ENCODE measurements at regions not wholly inside any gene's neighbourhood (a gene's known extent, or its start where the extent isn't known, plus 50 kb on each side); places are given as distances from the start of the nearest gene placed in this dataset.
A peak's percentile ranks its signal among the peaks of the same experiment; 100 is the strongest.

DNA sequence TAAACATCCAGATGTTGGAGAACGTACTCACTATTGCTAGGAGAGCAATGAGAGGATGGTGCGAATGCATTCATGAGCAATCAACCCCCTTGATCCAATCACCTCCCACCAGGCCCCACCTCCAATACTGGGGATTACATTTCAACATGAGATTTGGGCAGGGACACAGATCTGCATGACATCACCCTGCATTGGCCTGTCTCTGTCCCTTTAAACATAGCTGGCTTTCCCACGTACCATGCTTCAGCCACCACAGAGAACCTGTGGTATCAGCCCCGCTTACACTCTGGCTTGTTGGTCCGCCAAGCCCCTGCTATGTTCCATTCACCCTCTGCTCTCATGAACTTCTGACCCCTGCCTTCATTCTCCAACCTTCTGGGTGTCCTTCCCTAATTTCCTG lies 157.5 kb upstream of the E2F8 start:
- no peak for TF ChIP-seq CTCF (IDR thresholded peaks at IDR 0.05; ENCODE audit: low read depth, low read length, missing control alignments)
- no peak overlapping the region for H3K4me3 ChIP-seq (ENCODE audit: low read depth, low read length)
- DNase-seq (ENCODE audit: low read depth) = no peak

DNA sequence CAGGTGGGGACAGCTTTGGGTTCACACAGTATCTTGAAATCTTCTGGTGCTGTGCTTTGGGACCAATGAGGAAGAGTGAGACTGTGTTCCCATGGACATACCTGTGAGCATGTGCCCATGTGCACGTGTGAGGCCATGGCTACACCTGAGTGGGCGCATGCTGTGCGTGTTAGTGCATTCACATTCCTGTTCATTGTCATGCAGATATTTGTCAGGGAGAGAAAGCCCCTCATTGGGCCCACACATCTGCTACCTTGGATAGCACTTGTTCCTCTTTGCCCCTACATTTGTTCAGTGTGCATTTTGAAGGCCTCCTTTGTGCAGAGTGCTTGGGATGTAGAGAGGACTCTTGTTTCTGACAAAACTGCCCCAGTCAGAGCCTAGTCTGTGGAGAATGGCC lies 154.3 kb upstream of the E2F8 start:
- no peak overlapping the region for H3K4me3 ChIP-seq (ENCODE audit: low read depth, low read length)
- TF ChIP-seq CTCF (IDR thresholded peaks at IDR 0.05; ENCODE audit: low read depth, low read length, missing control alignments) = no peak
- no peak for DNase-seq (ENCODE audit: low read depth)

DNA sequence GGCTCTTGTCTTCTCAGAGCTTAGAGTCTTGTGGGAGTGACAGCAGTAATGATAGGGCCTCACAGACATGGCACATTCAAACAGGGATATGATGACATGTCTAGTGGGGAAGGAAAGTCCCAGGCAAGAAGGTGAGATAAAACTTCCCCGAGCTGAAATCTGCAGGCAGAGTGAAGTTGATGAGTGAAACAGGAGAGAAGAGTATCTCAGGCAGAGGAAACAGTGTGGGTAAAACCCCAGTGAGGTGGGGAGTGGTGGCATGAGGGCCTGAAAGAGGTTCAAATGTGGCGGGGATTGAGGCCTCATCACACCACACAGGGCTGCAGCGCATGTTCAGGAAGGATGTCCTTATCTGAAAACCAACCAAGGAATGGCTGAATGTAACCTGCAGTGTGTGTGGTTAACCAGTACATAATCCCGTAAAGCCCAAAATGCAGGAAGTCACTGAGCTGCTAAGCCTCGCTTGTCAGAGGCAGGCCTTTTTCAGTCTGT lies 153.8 kb upstream of the E2F8 start:
- no peak overlapping the region for H3K4me3 ChIP-seq (ENCODE audit: low read depth, low read length)
- peak; percentile 22 for DNase-seq (ENCODE audit: low read depth)
- no peak for TF ChIP-seq CTCF (IDR thresholded peaks at IDR 0.05; ENCODE audit: low read depth, low read length, missing control alignments)

GRCh38 chr11:19393941-19394340 lies 153.2 kb upstream of the E2F8 start:
- no peak for TF ChIP-seq CTCF (IDR thresholded peaks at IDR 0.05; ENCODE audit: low read depth, low read length, missing control alignments)
- no peak for DNase-seq (ENCODE audit: low read depth)
- H3K4me3 ChIP-seq (ENCODE audit: low read depth, low read length) = no peak overlapping the region

- H3K4me3 ChIP-seq (ENCODE audit: low read depth, low read length) = no peak overlapping the region
- TF ChIP-seq CTCF (IDR thresholded peaks at IDR 0.05; ENCODE audit: low read depth, low read length, missing control alignments) = no peak
- no peak for DNase-seq (ENCODE audit: low read depth)
Observed at GRCh38 chr11:19392847-19393518, 152.2 kb upstream of the E2F8 start.

- no peak for TF ChIP-seq CTCF (IDR thresholded peaks at IDR 0.05; ENCODE audit: low read depth, low read length, missing control alignments)
- no peak for DNase-seq (ENCODE audit: low read depth)
- no peak overlapping the region for H3K4me3 ChIP-seq (ENCODE audit: low read depth, low read length)
Observed at GRCh38 chr11:19392321-19392720, 151.6 kb upstream of the E2F8 start.

DNA sequence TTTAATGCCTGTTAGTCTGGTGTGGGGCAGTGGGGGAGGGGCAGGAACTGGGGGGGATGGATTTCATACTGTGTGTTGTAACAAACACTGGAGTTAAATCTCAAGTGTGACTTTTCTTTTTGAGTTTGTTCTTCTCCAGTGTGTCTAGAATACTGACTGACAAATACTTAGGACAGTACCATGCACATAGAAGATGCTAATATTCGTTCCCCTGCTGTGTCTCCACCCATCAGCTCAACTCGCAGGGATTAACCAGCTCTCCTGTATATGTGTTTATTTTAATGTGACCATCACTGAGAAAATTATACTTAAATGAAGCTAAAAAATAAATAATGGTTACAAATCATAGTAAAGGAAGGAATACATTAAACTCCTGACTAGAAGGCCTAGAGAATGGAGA lies 150.9 kb upstream of the E2F8 start:
- TF ChIP-seq CTCF (IDR thresholded peaks at IDR 0.05; ENCODE audit: low read depth, low read length, missing control alignments) = no peak
- DNase-seq (ENCODE audit: low read depth) = no peak
- no peak overlapping the region for H3K4me3 ChIP-seq (ENCODE audit: low read depth, low read length)

Measured in GM12864 (cell line).